ENCODE measurements at regions not wholly inside any gene's neighbourhood (a gene's known extent, or its start where the extent isn't known, plus 50 kb on each side); places are given as distances from the start of the nearest gene placed in this dataset.

DNA sequence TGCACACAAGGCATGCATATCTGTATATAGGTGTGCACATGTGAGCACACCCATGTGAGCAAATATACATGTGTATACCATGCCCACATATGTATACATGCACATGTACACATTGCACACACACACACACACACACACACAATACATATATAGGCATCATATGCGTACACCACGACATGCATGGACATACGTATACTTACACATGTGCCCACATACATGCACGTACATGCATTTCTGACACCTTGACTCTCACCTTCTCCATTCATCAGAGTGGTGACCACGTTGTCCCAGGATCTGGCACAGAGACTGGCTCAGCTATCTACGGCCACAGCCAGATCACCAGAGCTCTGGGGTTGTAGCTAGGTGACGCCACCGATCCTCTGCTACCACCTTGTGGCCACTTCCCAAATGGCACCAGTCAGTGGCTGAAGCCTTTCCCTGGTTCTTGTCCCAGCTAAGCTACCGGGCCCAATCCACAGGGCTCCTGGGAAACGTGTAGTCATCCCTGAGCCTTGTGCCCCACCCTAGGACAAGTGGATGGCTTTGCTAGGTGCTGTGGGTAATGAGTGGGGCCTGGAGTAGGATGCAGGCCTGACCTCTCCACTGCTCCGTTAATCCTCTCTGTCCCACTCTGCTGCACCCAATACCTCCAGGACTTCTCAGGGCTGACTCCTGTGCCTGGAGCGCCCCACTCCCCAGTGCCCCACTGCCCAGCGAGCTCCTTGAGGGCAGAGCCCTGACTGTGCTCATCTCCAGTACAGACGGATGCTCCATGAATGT is 194.4 kb downstream of the RGS3 start:
- Histone ChIP-seq H3K27me3 (replicated peaks in 1 of 4; ENCODE audit: control insufficient read depth in 3 of 4, extremely low read depth in 1 of 4, insufficient read depth in 3 of 4, low read length in 3 of 4) (no peaks in the 10 kb centered on the region), H3K14ac (ENCODE audit: insufficient read length) (no peak overlapping the region), H3K9ac (replicated peaks in 1 of 4; ENCODE audit: extremely low read depth in 1 of 4, low read depth in 3 of 4, low read length in 3 of 4) (no peak overlapping the region; a peak in 2 of 7 replicates), H3K79me1 (ENCODE audit: low read depth, low read length) (no peaks in the 10 kb centered on the region), H3K23ac (ENCODE audit: insufficient read length) (no peak overlapping the region), H3K9me3 (ENCODE audit: insufficient read depth in 2 of 2, low read depth in 1 of 2, low read length in 1 of 2) (no peaks in the 10 kb centered on the region), H4K8ac (ENCODE audit: extremely low read depth, insufficient read depth, low read length) (no peak overlapping the region; the same call in 1 of the 2 replicates), H3K4me1 (replicated peaks in 1 of 4; ENCODE audit: control insufficient read depth in 3 of 4, insufficient read depth in 4 of 4, low read length in 3 of 4) (peaks cover 0 to 12% (median under 1%) of the 10 kb centered on the region in 4 experiments; a peak in 6 of 7 replicates), H3K18ac (ENCODE audit: extremely low read depth, low read length) (no peak overlapping the region; the same call in 1 of the 2 replicates), H4K5ac (ENCODE audit: insufficient read length, low read depth, low read length) (no peak overlapping the region), H2AK5ac (ENCODE audit: low read depth, low read length) (no peak overlapping the region), H3K27ac (ENCODE audit: low read depth, low read length) (no peak overlapping the region), H2BK15ac (ENCODE audit: low read length) (peak overlapping the region; percentile 3), H2BK120ac (replicated peaks; ENCODE audit: low read depth, low read length) (no peak overlapping the region), H2AFZ (ENCODE audit: low read length) (peak overlapping the region; percentile 78; the same call in 1 of the 2 replicates), H3K56ac (replicated peaks; ENCODE audit: insufficient read length, low read depth, low read length) (no peak overlapping the region), H3K79me2 (ENCODE audit: control insufficient read depth in 1 of 2, insufficient read depth in 2 of 2, low read length in 2 of 2) (no peaks in the 10 kb centered on the region), H2BK20ac (ENCODE audit: low read length) (no peak overlapping the region), H3K36me3 (ENCODE audit: control insufficient read depth in 2 of 4, insufficient read depth in 4 of 4, low read length in 3 of 4) (no peaks in the 10 kb centered on the region), H2BK5ac (ENCODE audit: low read depth, low read length) (peak overlapping the region; percentile 10; the same call in 1 of the 2 replicates), H2BK12ac (ENCODE audit: low read depth, low read length) (peak overlapping the region; percentile 54; the same call in 1 of the 2 replicates), H4K20me1 (replicated peaks in 1 of 2; ENCODE audit: control insufficient read depth in 1 of 2, insufficient read depth in 2 of 2, low read length in 2 of 2) (peaks cover 0 to 4% of the 10 kb centered on the region in 2 experiments), H3K23me2 (ENCODE audit: low read depth, low read length) (no peaks in the 10 kb centered on the region), H4K91ac (replicated peaks; ENCODE audit: insufficient read length, low read length) (peak overlapping the region; percentile 79), H3K4ac (replicated peaks; ENCODE audit: insufficient read length, low read depth, low read length) (no peak overlapping the region), H3K4me3 (ENCODE audit: extremely low read depth in 1 of 4, insufficient read depth in 2 of 4, low read depth in 3 of 4, low read length in 4 of 4) (no peak overlapping the region), H3K4me2 (ENCODE audit: insufficient read depth in 1 of 2, low read depth in 2 of 2, low read length in 2 of 2) (no peak overlapping the region)
- WGBS, 2 experiments (ENCODE audit: extremely low coverage in 1 of 2, insufficient coverage in 1 of 2, insufficient read length in 1 of 2, insufficient replicate concordance in 2 of 2, low coverage in 1 of 2, low lambda C conversion rate in 2 of 2, missing lambda C conversion rate in 1 of 2): 51% methylated on average over 14 of the region's 14 CpGs; no CpG with 5 or more reads in 1 of the 2 experiments
- CTCF ChIA-PET (ENCODE audit: partially characterized antibody): interaction anchor here (0.6 to 18.7 kb wide), 49 partner anchors 10 to 690 kb away, joined by 3 to 1065 read pairs (median 6); partner anchors contain the start of genes ALAD, C9orf43, CDC26 and POLE3
- FAIRE-seq: no peak
- POLR2A ChIA-PET (ENCODE audit: partially characterized antibody): interaction anchor here (0.7 to 3.0 kb wide), 3 partner anchors 65 to 286 kb away, joined by 3 to 28 read pairs (median 3); no protein-coding TSS in a partner anchor
- DNase-seq (ENCODE audit: low read depth in 1 of 2, low spot score in 2 of 2): peak; percentile 76 to 98
- TF ChIP-seq SIN3A (conservative IDR thresholded peaks at IDR 0.05 in 1 of 2, IDR thresholded peaks at IDR 0.05 in 1 of 2; ENCODE audit: low read depth in 1 of 2, low read length in 2 of 2) (peak in 1 of 2 experiments; percentile 46; a peak in 1 of 4 replicates), KDM4A (IDR thresholded peaks at IDR 0.05; ENCODE audit: low read depth, low read length, severe bottlenecking) (no peak), FOSL1 (IDR thresholded peaks at IDR 0.05; ENCODE audit: insufficient read depth, low read depth, low read length) (no peak), RAD21 (IDR thresholded peaks at IDR 0.05 in 1 of 2, conservative IDR thresholded peaks at IDR 0.05 in 1 of 2; ENCODE audit: low read depth in 2 of 2, low read length in 2 of 2) (peak; percentile 99 to 100), CREB1 (IDR thresholded peaks at IDR 0.05) (peak; percentile 56; the same call in 1 of the 2 replicates), SP4 (IDR thresholded peaks at IDR 0.05; ENCODE audit: low read length) (no peak), POLR2A (IDR thresholded peaks at IDR 0.05; ENCODE audit: control extremely low read depth in 1 of 2, low read depth in 2 of 2, low read length in 2 of 2) (no peak), PHF8 (conservative IDR thresholded peaks at IDR 0.05; ENCODE audit: low read depth, low read length) (no peak), CHD1 (IDR thresholded peaks at IDR 0.05; ENCODE audit: low read depth, low read length) (no peak), CTBP2 (IDR thresholded peaks at IDR 0.05; ENCODE audit: borderline replicate concordance, insufficient read depth, insufficient read length, low read length) (no peak), NANOG (IDR thresholded peaks at IDR 0.05; ENCODE audit: insufficient read depth, low read depth, low read length, poor library complexity, severe bottlenecking) (no peak)
